HEK293 (cell line): ENCODE measurements at regions not wholly inside any gene's neighbourhood (a gene's known extent, or its start where the extent isn't known, plus 50 kb on each side); places are given as distances from the start of the nearest gene placed in this dataset.

Source experiments
- ATF2 ChIP-seq: fragments of 450-650 bp; formaldehyde crosslinking; IDR thresholded peaks from 2 replicates; pipeline ENCODE4 v1.5.1; 2016; ENCODE audit warnings: missing biosample characterization, missing genetic modification characterization, low read depth
- CTCF ChIP-seq: fragments of 450-650 bp; formaldehyde crosslinking; IDR thresholded peaks from 2 replicates; pipeline ENCODE4 v1.5.1; 2016; ENCODE audit warnings: missing biosample characterization, missing genetic modification characterization
- PBX3 ChIP-seq: sonication (generic); formaldehyde crosslinking; IDR thresholded peaks from 2 replicates; pipeline ENCODE4 v1.8.1; 2022; ENCODE audit warnings: mild to moderate bottlenecking, moderate library complexity, missing genetic modification reagents
- PRDM10 ChIP-seq: fragments of 450-650 bp; formaldehyde crosslinking; IDR thresholded peaks from 2 replicates; pipeline ENCODE4 v1.5.1; 2016; ENCODE audit warnings: missing biosample characterization, missing genetic modification characterization
- SP2 ChIP-seq: fragments of 450-650 bp; formaldehyde crosslinking; IDR thresholded peaks from 2 replicates; pipeline ENCODE4 v1.5.1; 2016; ENCODE audit warnings: missing biosample characterization, missing genetic modification characterization
- TCF7L2 ChIP-seq: IDR thresholded peaks from 2 replicates; pipeline ENCODE4 v1.6.1; 2011; ENCODE audit warnings: low read depth, mild to moderate bottlenecking, inconsistent platforms, low read length, moderate library complexity, borderline replicate concordance
- YY1 ChIP-seq: fragments of 450-650 bp; formaldehyde crosslinking; IDR thresholded peaks from 2 replicates; pipeline ENCODE4 v1.5.1; 2018; ENCODE audit warnings: missing biosample characterization, missing genetic modification characterization
- ZNF596 ChIP-seq: fragments of 450-650 bp; IDR thresholded peaks from 2 replicates; pipeline ENCODE4 v1.5.0; 2018; ENCODE audit warnings: missing biosample characterization, mild to moderate bottlenecking, missing genetic modification characterization, moderate library complexity
- ZNF600 ChIP-seq: fragments of 450-650 bp; formaldehyde crosslinking; IDR thresholded peaks from 2 replicates; pipeline ENCODE4 v1.5.1; 2016; ENCODE audit warnings: missing biosample characterization, missing genetic modification characterization
- ZNF623 ChIP-seq: fragments of 450-650 bp; formaldehyde crosslinking; IDR thresholded peaks from 2 replicates; pipeline ENCODE4 v1.5.1; 2016; ENCODE audit warnings: missing biosample characterization, missing genetic modification characterization
- ZSCAN30 ChIP-seq: fragments of 450-650 bp; IDR thresholded peaks from 2 replicates; pipeline ENCODE4 v1.5.1; 2018; ENCODE audit warnings: missing biosample characterization, mild to moderate bottlenecking, missing genetic modification characterization, moderate library complexity

GRCh38 chr20:53816872-53817398, 223.3 kb upstream of the ZNF217 start:
- no peak for TF ChIP-seq ATF2 (tag by site-specific recombination)
- TF ChIP-seq ZSCAN30 (tag by site-specific recombination): no peak
- TF ChIP-seq ZNF623 (tag by site-specific recombination): no peak
- no peak for TF ChIP-seq PBX3 (CRISPR knock-in tag)
- TF ChIP-seq TCF7L2: no peak
- TF ChIP-seq SP2 (tag by site-specific recombination): no peak
- TF ChIP-seq CTCF: no peak
- TF ChIP-seq ZNF596 (tag by site-specific recombination): no peak
- no peak for TF ChIP-seq YY1 (tag by site-specific recombination)
- TF ChIP-seq PRDM10 (tag by site-specific recombination): no peak
- no peak for TF ChIP-seq ZNF600 (tag by site-specific recombination)
